ENCODE measurements at regions not wholly inside any gene's neighbourhood (a gene's known extent, or its start where the extent isn't known, plus 50 kb on each side); places are given as distances from the start of the nearest gene placed in this dataset.

DNA sequence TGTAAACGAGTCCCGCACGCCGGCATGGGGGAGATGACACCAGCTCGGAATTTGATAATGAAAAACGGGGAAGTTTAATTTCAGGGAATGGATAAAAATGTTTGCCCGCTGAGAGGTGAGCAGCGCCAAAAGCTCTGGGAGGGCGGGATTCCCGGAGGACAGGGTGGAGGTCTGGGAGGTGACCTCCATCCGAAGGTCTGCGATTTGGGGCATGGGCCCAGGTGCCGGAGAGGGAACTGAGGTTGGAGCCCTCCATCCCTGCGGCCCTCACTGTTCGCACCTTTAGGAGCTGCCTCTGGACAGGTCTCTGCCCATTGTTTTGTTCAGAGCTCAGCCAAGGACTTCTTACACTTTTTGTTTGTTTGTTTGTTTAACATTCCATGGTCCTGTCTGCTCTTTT is 129.8 kb downstream of the URI1 start:
- TF ChIP-seq, protein P1, sequence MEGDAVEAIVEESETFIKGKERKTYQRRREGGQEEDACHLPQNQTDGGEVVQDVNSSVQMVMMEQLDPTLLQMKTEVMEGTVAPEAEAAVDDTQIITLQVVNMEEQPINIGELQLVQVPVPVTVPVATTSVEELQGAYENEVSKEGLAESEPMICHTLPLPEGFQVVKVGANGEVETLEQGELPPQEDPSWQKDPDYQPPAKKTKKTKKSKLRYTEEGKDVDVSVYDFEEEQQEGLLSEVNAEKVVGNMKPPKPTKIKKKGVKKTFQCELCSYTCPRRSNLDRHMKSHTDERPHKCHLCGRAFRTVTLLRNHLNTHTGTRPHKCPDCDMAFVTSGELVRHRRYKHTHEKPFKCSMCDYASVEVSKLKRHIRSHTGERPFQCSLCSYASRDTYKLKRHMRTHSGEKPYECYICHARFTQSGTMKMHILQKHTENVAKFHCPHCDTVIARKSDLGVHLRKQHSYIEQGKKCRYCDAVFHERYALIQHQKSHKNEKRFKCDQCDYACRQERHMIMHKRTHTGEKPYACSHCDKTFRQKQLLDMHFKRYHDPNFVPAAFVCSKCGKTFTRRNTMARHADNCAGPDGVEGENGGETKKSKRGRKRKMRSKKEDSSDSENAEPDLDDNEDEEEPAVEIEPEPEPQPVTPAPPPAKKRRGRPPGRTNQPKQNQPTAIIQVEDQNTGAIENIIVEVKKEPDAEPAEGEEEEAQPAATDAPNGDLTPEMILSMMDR (IDR thresholded peaks at IDR 0.05): no peak
- no peak for TF ChIP-seq POLR2A (IDR thresholded peaks at IDR 0.05)

All from lower leg skin (tissue), 3 donors.